H7 (cell line): ENCODE measurements at regions not wholly inside any gene's neighbourhood (a gene's known extent, or its start where the extent isn't known, plus 50 kb on each side); places are given as distances from the start of the nearest gene placed in this dataset.
"Not testable (repeated sequence)": the region's sequence is repeated elsewhere in the genome, so short reads cannot be mapped to it uniquely, and the experiment has no call there.

Experiments
- DNase-seq: peaks from one replicate; pipeline ENCODE4 v3.0.0; 2012
- H3K27me3 ChIP-seq: 2 replicates; pipeline ENCODE4 v1.6.0; 2011; ENCODE audit warnings: mild to moderate bottlenecking, low read length; ENCODE audit not compliant: control insufficient read depth, insufficient read depth
- H3K36me3 ChIP-seq: replicated peaks from 2 replicates; pipeline ENCODE4 v1.5.1; 2011; ENCODE audit warnings: low read length; ENCODE audit not compliant: control insufficient read depth, insufficient read depth
- H3K4me3 ChIP-seq: 2 replicates; pipeline ENCODE4 v1.5.1; 2011; ENCODE audit warnings: low read depth, mild to moderate bottlenecking, control low read depth, low read length, moderate library complexity; ENCODE audit not compliant: insufficient read depth

GRCh38 chr3:33943277-33943676, 144.8 kb downstream of the PDCD6IP start:
- no peak for DNase-seq
- Histone ChIP-seq H3K27me3 (no peaks in the 10 kb centered on the region), H3K4me3 (no peak overlapping the region), H3K36me3 (no peaks in the 10 kb centered on the region)

GRCh38 chr3:33946612-33947011, 148.2 kb downstream of the PDCD6IP start:
- not testable (repeated sequence) for H3K4me3 ChIP-seq, H3K36me3 ChIP-seq, H3K27me3 ChIP-seq, DNase-seq

GRCh38 chr3:33947272-33948195, 149.1 kb downstream of the PDCD6IP start:
- no peaks in the 10 kb centered on the region for H3K27me3 ChIP-seq
- H3K4me3 ChIP-seq = no peak overlapping the region
- no peak for DNase-seq
- H3K36me3 ChIP-seq = no peaks in the 10 kb centered on the region

GRCh38 chr3:33949074-33949473, 150.6 kb downstream of the PDCD6IP start:
- DNase-seq = no peak
- Histone ChIP-seq H3K4me3 (no peak overlapping the region), H3K27me3 (no peaks in the 10 kb centered on the region), H3K36me3 (no peaks in the 10 kb centered on the region)

- H3K4me3 ChIP-seq = no peak overlapping the region
- H3K27me3 ChIP-seq = no peaks in the 10 kb centered on the region
- no peak for DNase-seq
- H3K36me3 ChIP-seq = no peaks in the 10 kb centered on the region
Measured at GRCh38 chr3:33954956-33955355, 156.5 kb downstream of the PDCD6IP start.

GRCh38 chr3:33956206-33956605, 157.8 kb downstream of the PDCD6IP start:
- Histone ChIP-seq H3K27me3 (no peaks in the 10 kb centered on the region), H3K36me3 (no peaks in the 10 kb centered on the region), H3K4me3 (no peak overlapping the region)
- DNase-seq = no peak

- no peaks in the 10 kb centered on the region for H3K27me3 ChIP-seq
- H3K4me3 ChIP-seq = no peak overlapping the region
- no peak for DNase-seq
- no peaks in the 10 kb centered on the region for H3K36me3 ChIP-seq
Measured at GRCh38 chr3:33956776-33957175, 158.3 kb downstream of the PDCD6IP start.

GRCh38 chr3:33957176-33957575, 158.7 kb downstream of the PDCD6IP start:
- Histone ChIP-seq H3K36me3 (no peaks in the 10 kb centered on the region), H3K27me3 (no peaks in the 10 kb centered on the region), H3K4me3 (no peak overlapping the region)
- no peak for DNase-seq

GRCh38 chr3:33958661-33959060, 160.2 kb downstream of the PDCD6IP start:
- no peaks in the 10 kb centered on the region for H3K36me3 ChIP-seq
- DNase-seq = no peak
- H3K27me3 ChIP-seq = no peaks in the 10 kb centered on the region
- H3K4me3 ChIP-seq = no peak overlapping the region

GRCh38 chr3:33962396-33962795, 164.0 kb downstream of the PDCD6IP start:
- H3K4me3 ChIP-seq = no peak overlapping the region
- H3K27me3 ChIP-seq = no peaks in the 10 kb centered on the region
- DNase-seq = no peak
- no peaks in the 10 kb centered on the region for H3K36me3 ChIP-seq

GRCh38 chr3:33970180-33970579, 171.8 kb downstream of the PDCD6IP start:
- H3K4me3 ChIP-seq, H3K36me3 ChIP-seq, H3K27me3 ChIP-seq, DNase-seq: not testable (repeated sequence)

GRCh38 chr3:33971055-33971454, 172.6 kb downstream of the PDCD6IP start:
- Histone ChIP-seq H3K27me3 (no peaks in the 10 kb centered on the region), H3K36me3 (no peaks in the 10 kb centered on the region), H3K4me3 (no peak overlapping the region)
- no peak for DNase-seq

GRCh38 chr3:33975463-33975862, 177.0 kb downstream of the PDCD6IP start:
- no peaks in the 10 kb centered on the region for H3K36me3 ChIP-seq
- H3K27me3 ChIP-seq = no peaks in the 10 kb centered on the region
- no peak for DNase-seq
- H3K4me3 ChIP-seq = no peak overlapping the region

- Histone ChIP-seq H3K27me3 (no peaks in the 10 kb centered on the region), H3K4me3 (no peak overlapping the region), H3K36me3 (no peaks in the 10 kb centered on the region)
- DNase-seq = no peak
Measured at GRCh38 chr3:33977227-33977626, 178.8 kb downstream of the PDCD6IP start.

- no peaks in the 10 kb centered on the region for H3K27me3 ChIP-seq
- no peaks in the 10 kb centered on the region for H3K36me3 ChIP-seq
- no peak overlapping the region for H3K4me3 ChIP-seq
- DNase-seq = peak; percentile 64
Measured at GRCh38 chr3:33980252-33980651, 181.8 kb downstream of the PDCD6IP start.
